ENCODE measurements at regions not wholly inside any gene's neighbourhood (a gene's known extent, or its start where the extent isn't known, plus 50 kb on each side); places are given as distances from the start of the nearest gene placed in this dataset.

DNA sequence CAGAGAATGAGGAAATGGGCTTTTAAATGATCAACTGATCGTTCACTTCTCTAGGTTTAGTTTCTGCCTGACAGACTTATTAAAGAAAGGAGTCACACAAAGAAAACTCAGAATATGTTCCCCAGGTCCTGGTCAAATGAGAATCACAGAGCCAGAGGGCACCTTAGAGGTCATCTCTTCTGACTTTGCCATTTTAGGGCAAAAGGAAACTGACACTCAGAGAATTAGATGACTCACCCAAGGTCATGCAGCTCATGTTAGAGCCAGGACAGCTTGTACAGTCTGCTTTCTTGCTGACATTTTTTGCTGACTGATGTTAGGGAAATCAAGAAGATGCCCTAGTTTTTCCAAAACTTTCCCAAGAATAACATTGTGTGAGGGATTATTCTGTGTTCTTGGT is 312.7 kb upstream of the SP8 start:
- no peak for DNase-seq

DNA sequence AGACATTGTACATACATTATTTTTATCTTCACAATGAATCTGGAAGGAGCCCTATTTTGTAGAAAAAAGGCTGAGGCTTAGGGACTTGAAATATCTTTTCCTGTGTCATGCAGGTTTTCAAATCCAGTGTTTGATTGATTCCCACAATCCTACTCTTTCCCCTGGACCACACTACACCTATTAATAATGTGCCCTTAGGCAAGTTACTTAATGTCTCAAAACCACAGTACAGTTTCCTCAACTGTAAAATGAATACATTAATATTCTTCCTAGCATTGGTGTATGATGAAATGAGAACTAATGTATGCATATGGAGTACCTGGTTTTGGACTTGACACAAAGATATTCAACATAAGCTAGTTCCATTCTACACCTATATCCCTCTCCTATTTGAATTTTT is 313.3 kb upstream of the SP8 start:
- DNase-seq = no peak

DNA sequence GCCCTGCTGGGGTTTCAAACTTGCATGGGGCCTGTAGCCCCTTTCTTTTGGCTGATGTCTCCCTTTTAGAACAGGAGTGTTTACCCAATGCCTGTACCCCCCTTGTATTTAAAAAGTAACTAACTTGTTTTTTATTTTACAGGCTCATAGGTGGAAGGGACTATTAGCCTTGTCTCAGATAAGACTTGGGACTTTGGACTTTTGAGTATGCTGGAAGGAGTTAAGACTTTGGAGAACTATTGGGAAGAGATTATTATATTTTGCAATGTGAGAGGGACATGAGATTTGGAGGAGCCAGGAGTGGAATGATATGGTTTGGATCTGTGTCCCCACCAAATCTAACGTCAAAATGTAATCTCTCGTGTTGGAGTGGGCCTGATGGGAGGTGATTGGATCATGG is 314.9 kb upstream of the SP8 start:
- no peak for DNase-seq

DNA sequence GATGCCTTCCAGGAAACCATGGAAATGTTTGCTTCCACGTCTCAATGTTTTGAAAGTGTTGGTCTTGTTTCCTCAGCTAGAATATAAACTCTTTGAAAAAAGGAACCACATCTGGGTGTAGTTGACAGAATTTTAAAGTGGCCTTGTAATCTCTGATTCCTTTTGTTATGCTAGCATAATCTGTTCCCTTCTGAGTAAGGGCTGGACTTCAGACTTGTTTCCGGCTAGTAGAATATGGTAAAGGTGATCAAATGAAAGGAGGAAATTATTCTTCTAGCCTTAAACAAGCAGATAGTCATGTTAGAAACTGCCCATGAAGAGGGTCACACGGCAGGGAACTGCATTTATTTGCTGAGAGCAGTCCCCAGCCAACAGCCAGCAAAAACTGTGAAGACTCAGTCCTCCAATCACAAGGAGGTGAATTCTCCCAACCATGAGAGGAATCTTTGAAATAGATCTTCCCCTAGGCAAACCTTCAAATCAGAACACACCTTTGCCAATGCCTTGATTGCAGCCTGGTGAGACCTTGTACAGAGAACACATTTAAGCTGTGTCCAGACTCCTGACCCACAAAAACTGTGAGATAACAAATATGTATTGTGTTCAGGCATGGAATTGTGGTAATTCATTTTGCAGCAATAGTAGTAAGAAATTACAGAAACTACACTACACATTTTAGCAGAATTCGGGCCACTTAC is 316.9 kb upstream of the SP8 start:
- no peak for DNase-seq

DNA sequence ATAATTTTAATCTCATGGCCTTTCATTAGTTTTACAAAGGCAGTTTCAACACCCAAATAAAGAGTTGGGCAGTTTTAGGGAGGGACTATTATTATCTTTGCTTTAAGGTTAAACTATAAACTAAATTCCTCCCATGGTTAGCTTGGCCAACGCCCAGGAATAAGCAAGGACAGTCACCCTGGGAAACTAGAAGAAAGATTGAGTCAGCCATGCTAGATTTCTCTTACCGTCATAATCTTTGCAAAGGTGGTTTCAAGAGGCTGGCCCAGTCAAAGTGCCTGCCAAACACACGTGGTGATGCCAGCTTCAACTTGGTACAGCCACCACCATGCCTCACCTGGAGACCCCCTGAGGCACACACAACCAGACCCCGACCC is 317.4 kb upstream of the SP8 start:
- DNase-seq = no peak

DNA sequence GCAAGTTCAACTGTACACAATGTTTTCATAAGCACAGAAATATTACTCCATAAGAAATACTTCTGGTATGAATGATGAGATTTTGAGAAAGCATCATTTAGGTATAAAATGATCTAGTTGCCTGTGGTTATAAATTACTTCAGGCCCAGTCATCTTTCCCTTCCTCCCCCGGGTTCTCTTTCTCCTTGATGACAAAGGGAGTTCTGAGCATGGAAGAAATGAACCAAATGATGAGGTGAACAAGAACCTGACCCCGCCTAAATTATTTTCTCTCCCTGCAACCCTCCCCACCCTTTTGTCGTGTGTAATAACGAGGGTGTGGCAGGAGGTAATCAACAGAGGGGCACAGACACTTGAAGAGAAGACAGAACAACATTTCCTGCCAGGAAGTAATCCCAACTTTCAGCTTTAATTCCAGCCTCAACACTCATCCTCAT is 319.6 kb upstream of the SP8 start:
- no peak for DNase-seq

DNA sequence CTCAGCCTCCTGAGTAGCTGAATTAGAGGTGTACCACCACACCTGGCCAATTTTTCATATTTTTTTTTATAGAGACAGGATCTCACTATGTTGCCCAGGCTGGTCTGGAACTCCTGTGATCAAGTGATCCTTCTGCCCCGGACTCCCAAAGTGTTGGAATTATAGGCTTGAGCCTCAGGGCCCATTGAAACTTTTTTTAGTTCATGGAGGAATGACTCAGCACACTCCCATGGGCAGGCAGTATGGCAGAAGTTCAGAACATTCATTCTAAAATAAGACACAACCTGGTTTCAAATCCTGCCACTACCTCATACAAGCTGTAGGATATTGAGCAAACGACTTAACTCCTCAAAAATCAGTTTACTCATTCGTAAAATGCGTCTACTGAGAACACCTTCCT is 320.4 kb upstream of the SP8 start:
- DNase-seq = no peak

DNA sequence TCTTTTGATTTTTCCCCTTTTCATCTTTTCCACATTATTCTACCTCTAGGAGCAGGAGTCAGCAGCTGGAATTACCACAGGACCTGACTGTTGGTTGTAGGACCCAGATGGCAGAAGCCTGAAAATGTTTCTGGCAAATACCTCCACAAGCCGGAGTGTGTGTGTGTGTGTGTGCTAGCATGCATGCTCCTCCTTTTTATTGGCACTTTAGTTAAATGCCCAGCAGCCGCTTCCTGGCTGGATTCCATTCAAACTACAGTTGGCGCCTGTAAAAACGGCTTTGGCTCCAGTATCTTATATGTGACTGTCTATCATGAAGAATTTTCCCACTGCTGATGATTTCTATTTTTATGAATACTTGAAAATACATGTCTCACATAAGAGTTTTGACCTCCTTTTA is 319.7 kb upstream of the SP4 start:
- DNase-seq = no peak

DNA sequence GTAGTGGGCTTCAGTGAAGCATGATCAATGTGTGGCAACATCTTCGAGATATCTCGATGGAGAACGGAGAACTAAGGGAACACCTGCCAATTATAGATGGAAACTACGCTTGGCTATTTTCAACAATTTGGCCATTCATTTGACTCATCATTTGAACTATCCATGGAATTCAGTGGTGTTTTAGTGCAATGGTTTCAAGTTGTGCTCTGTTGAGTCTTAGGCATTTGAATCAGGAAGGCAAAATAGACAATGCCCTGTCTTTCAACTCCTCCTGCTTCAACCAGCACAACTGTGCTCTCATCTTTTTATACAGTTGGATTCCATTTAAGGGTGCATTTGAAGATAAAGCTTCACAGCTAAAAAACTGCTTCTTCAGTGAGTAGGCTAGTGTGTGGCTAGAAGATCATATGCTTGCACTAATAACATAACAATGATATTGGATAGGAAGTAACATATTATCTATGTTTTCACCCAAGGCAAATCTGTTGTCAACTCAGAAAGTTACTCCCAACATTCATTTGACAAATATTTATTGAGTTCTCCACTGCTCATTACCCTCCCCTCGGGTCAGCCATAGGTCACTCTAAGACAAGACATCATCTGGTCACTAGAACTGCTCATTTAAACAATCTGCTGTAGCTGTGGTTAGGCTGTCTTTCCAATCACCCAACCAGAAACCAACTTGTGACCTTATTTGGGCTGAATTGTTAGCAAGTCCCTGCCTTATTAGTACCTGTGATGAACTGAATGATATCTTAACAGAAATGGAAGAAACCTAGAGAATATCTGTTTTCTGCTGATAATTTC is 314.1 kb upstream of the SP4 start:
- no peak for DNase-seq

DNA sequence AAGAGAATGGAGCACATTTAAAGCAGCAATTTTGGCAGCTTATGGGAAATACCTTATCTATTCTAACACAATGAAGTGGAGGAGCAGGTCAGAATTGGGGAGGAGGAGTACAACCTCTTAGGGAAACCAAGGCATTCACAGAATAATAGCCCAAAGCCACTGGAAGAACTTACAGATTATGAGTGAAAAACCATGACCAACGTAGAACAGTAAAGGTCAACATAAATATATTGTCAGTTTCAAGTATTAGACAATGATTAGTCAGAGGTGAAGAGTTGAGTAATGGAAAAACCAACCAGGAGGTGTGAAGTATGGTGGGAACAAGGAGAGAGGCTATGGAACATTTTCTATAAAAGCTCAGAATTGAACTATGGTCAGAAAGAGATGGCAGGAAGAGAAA is 304.3 kb upstream of the SP4 start:
- DNase-seq = no peak

DNA sequence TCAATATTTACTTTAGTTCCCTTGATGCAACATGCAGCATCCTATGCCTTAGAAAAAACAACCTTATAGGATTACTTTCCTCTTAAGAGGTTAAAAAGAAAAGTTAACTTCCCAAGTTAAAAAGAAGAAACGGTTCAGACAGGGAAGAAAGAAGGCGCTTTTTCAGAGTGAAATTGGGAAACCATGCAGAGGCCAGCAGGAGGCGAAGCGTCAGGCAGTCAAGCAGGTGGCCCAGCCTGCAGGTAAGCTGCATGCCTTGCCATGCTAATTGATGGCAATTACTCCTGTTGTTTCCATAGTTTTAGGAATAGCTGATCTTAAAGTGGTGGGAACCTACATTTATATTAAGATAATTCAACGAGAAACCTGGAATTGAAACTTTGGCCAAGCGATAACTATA is 302.6 kb upstream of the SP4 start:
- no peak for DNase-seq

DNA sequence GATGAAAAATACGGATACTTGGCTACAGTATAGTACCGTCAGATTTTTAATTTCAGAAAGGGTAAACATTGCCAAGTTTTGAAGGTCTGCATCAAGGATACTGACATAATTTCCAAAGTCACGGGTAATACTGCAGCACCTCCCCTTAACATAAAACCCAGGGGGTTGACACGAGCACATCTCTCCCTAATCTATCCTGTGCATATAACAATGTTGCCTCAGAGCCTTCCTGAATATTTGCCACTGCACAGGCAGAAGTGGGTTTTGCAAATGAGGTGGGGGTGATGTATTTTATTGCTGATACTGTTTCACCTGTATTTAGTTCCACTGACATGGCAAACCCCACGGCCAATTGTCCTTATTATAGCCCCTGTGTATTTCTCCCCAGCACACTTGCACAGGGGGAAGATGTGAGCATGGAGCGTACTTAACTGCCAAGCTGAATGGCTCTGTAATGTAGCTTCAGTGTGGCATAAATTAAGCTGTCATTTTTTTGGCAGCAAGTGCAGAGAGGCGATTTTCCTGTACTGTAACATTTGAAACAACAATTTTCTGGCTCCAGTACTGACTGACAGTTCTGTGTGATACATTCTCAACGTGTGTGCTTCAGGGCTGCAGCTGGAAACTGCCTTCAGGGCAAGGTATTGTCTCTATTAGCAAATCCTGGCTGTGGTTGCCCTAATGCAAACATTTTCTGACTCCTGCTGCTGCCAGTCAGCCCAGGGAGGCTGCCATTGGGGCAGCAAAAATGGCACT is 299.6 kb upstream of the SP4 start:
- DNase-seq = no peak

DNA sequence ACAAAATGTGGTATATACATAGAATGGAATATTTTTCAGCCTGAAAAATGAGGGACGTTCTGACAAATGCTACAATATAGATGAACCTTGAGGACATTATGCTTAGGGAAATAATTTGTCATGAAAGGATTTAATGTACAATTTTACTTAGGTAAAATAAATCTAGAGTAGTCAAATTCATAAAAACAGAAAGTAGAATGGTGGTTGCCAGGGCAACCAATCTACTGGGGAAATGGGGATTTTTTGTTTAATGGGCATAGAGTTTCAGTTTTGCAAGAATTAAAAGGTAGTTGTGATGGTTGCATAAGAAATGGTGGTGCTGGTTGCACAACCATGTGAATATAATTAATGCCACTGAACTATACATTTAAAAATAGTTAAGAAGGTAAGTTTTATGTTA is 296.0 kb upstream of the SP4 start:
- no peak for DNase-seq

DNA sequence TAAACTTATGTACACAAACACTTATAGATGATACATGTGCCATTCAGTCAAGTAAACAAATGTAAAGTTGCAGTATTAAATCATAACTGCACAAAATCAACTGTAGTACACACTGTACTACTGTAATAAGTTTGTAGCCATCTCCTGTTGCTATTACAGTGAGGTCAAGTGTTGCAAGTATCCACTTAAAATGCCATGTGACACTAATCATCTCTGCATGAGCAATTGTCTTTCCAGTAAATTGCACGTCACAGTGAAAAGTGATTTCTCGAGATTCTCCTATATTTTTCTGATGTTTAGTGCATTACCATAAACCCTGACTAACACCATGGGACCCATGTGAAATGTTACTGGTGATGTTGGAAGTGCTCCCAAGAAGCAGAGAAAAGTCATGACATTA is 293.3 kb upstream of the SP4 start:
- DNase-seq = no peak

DNA sequence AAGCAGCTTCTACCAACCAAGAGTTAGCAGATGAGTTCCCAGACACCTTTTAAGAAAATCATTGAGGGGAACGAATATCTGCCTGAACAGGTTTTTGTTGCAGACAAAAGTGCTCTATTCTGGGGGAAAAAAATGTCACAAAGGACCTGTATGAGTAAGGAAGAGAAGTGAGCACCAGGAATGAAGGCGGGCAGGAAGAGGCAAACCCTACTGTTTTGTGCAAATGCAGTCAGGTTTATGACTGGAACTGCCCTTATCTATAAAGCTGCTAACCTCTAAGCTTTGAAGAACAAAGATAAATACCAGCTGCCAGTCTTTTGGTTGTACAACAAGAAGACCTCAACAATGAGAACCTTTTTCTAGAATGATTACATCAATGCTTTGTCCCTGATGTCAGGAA is 292.4 kb upstream of the SP4 start:
- DNase-seq = no peak

DNA sequence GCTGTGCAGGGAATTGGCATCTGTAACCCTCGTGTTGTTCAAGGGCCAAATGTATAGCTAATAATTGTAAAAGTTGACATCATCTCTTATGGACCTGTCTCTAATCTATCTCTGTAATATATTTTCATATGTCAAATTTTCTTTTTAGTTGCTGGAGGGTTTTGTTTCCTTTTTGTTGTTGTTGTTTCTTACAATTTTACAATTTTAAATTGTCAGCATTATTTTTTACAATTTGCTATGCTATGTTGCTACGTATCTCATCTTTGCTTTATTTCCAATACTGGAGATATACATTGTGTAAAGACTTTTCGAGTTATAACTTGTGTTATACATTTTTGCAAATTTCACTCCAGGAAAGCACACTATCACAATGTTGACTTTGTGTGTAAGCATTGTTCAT is 290.2 kb upstream of the SP4 start:
- no peak for DNase-seq

DNA sequence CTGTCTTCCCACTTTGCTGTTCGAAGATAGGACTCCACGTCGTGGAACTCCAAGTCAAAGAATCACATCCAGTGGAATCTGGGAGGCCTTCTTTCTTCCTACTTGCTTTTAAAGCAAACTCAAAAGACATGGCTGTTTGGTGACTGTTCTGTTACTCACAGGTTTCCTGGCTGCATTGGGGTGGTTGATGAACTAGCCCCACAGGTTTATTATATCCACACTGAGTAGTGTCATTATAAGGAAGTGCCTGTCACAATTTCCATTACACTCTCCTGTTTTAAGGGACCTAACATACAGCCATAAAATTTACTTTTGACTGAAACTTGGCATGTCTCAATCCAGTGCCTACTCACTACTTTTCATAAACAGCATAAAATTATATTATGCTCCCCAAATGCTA is 287.3 kb upstream of the SP4 start:
- DNase-seq = no peak

DNA sequence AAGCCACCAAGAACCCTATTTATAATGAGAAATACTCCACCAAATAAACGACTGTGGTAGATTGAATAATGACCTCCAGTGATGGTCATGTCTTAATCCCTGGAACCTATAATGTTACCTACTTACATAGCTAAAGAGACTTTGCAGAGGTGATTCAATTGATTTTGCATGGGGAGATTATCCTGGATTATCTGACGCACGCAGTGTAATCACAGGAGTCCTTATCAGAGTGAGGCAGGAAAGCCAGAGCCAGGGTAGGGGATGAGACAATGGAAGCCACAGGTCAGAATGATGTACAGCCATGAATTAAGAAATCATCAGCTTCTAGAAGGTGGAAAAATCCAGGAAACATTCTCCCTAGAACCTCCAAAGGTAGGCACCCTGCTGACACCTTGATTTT is 286.4 kb upstream of the SP4 start:
- DNase-seq = no peak

DNA sequence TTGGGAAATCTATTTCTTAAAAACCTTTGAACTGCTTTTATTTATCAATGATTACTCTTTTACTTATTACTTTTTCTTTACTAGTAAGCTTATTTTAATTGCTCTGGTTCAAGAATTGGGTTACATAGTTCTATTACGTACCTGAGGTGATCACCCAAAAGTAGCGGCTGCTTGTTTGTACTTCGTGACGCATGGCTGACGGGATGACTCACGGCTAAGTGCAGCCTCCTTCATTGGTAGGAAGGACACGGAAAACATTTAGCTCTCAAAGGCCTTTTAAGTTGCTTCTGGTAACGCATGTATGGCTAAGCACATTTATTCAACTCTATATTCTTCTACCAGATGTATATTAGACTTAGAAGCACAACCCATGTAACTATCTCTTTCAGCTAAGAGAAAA is 285.8 kb upstream of the SP4 start:
- no peak for DNase-seq

DNA sequence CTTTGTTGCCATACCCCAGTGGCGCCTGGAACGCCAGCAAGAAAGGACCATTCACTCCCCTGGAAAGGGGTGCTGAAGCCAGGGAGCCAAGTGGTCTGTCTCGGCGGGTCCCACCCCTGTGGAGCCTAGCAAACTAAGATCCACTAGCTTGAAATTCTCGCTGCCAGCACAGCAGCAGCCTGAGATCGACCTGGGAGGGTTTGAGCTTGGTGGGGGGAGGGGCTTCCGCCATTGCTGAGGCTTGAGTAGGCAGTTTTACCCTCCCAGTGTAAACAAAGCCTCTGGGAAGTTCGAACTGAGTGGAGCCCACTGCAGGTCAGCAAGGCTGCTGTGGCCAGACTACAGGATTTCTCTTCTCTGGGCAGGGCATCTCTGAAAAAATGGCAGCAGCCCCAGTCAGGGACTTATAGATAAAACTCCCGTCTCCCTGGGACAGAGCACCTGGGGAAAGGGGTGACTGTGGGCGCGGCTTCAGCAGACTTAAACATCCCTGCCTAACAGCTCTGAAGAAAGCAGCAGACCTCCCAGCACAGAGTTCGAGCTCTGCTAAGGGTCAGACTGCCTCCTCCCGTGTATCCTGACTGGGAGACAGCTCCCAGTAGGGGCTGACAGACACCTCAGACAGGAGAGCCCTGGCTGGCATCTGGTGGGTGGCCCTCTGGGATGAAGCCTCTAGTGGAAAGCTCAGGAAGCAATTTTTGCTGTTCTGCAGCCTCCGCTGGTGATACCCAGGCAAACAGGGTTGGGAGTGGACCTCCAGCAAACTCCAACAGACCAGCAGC is 281.1 kb upstream of the SP4 start:
- DNase-seq = no peak

DNA sequence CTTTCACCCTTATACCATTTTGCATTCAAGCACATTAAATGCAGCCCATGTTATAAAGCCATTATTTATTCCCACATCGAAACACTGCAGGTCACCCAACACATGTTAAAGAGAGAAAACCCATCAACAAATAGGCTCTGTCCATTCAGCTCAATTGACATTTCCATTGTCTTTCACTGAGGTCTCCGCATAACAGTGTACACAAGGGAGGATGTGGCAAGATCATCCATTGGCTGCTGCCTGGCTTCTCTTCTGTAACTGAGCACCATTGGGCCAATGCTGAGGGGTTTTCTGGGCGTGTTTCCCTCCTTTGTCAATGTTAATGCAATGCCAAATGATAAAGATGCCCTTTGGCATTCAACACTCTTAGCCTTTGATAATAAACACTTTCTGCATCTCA is 278.1 kb upstream of the SP4 start:
- DNase-seq = no peak

DNA sequence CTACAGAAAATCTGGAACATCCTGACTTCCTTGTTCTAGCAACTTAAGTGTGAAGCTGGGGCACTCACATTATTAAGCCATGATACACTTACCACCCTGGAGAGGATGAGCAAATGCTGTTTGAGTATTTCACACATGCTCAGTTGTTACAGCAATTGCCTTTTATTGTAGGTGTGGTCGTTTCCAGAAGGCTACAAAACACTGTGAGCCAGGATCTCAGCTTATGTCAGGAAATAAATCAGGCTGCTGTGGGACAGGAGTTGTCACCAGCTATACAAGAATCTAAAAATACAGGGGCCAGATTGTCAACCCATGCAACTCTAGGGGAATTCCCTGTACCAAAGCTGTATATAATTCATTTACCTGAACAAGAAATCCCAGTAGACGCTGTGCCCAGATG is 273.3 kb upstream of the SP4 start:
- DNase-seq = no peak

DNA sequence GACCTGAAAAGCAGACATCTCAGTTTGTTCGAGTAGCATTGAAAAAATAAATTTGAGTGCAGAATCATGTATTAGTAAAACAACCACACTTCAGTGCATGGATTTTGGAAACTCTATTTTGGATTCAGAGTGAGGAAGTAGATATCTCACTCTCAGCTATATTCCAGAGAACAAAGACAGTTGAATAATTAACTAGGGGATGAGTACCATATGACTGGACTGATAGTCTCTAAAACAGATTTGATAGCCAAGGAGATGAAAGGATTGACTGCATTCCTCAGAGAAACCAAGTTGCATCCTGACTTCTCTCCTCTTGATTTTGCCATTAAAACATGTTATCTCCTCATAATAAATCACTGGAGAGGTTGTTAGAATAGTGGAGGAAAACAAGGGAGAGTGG is 268.4 kb upstream of the SP4 start:
- no peak for DNase-seq
